Stimulated activated naive CD8-positive, alpha-beta T cell treated with anti-CD3 and anti-CD28 coated beads, Interleukin-15, amount 100 ng/mL, for 72 hours (primary cell): ENCODE measurements at regions not wholly inside any gene's neighbourhood (a gene's known extent, or its start where the extent isn't known, plus 50 kb on each side); places are given as distances from the start of the nearest gene placed in this dataset.

ENCODE experiments used
- ATAC-seq: fragments of 150-1000 bp; cut with Tn5 transposase; 2 replicates; pipeline ENCODE4 v1.10.0; 2021; ENCODE audit warnings: mild to moderate bottlenecking, moderate library complexity
- DNase-seq, 2 donors: peaks; one replicate each; pipeline ENCODE4 v3.0.0; 2021 to 2022
- H3K27ac Mint-ChIP-seq, 2 donors: one replicate each; pipeline ENCODE4 v1.8.0; 2022; ENCODE audit warnings: mild to moderate bottlenecking in 2 of 2, mixed read lengths in 2 of 2, moderate library complexity in 2 of 2
- H3K27me3 Mint-ChIP-seq: one replicate; pipeline ENCODE4 v1.8.0; 2022; ENCODE audit warnings: mixed read lengths
- H3K4me1 Mint-ChIP-seq: one replicate; pipeline ENCODE4 v1.8.0; 2022; ENCODE audit warnings: mild to moderate bottlenecking, mixed read lengths
- H3K4me3 Mint-ChIP-seq, 2 donors: one replicate each; pipeline ENCODE4 v1.8.0; 2022; ENCODE audit warnings: mild to moderate bottlenecking in 2 of 2, mixed read lengths in 2 of 2, moderate library complexity in 1 of 2
- H3K9me3 Mint-ChIP-seq, 2 donors: one replicate each; pipeline ENCODE4 v1.8.0; 2022; ENCODE audit warnings: mixed read lengths in 2 of 2

DNA sequence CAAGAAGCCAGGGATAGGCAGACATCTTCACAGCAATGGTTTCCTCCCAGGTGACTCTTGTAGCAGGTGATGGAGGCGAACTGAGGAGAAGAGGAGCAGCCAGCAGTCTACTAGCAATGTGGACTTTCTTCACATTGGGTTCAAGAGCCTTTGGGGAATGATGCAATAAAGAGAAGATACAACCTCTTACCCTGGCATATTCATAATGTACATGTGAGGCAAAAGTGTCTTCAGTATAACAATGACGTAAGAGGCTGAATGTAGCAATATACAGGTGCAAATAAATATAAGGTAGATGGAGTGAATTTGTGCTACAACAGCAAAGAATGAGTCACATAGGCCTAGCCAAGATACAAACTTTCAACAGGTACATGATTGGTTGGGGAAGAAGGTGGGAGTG lies 70.9 kb upstream of the SOX9 start:
- Mint-ChIP-seq H3K9me3 (peaks cover 4 to 11% of the 10 kb centered on the region in 2 donors), H3K4me1 (no peaks in the 10 kb centered on the region), H3K27ac (no peak overlapping the region), H3K27me3 (peaks cover 14% of the 10 kb centered on the region), H3K4me3 (no peak overlapping the region)
- no peak for DNase-seq
- ATAC-seq, result no peak

DNA sequence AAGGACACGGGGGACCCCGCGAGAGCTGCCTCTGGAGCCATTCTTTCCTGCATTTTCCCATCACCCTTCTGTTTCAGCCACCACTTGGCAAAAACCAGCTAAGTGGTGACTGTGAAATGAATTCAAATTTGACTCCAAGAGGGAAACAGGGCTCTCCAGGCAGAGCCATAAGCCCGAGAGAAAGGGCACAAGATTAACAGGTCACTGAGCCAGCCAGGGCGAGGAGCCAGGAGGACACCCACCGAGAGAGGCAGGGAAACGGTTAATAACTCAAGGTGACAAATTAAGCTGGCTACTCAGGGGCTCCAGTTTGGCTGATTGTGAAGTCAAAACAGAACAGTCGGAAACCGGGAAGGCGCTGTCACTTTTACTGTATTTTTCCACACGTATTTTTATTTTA lies 67.8 kb upstream of the SOX9 start:
- H3K4me3 Mint-ChIP-seq, result no peak overlapping the region
- no peak for ATAC-seq
- DNase-seq, result no peak
- H3K9me3 Mint-ChIP-seq, result peaks cover 4 to 11% of the 10 kb centered on the region in 2 donors
- no peak overlapping the region for H3K27ac Mint-ChIP-seq
- H3K27me3 Mint-ChIP-seq, result peaks cover 14% of the 10 kb centered on the region
- H3K4me1 Mint-ChIP-seq, result no peaks in the 10 kb centered on the region

DNA sequence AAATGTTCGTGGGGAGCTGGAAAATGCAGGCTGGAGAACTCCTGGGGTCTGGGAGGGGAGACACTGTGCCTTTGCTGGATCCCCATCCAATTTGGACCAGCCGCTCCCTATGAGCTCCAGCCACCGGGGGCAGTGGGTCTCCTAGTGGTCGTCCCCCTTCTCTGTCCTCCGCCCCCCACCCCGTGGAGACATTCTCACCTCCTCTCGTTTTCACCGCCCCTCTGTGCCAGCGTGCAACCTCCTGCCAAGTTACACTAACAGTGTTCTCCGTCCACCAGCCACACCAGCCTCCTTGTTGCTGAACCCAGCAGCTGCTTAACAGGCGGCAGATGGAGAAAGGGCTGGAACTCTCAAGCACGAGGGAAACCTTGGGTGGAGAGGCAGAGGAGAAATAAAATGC lies 67.4 kb upstream of the SOX9 start:
- peaks cover 4 to 11% of the 10 kb centered on the region in 2 donors for H3K9me3 Mint-ChIP-seq
- DNase-seq (no peak), ATAC-seq (no peak)
- H3K4me3 Mint-ChIP-seq, result no peak overlapping the region
- H3K27me3 Mint-ChIP-seq, result peaks cover 14% of the 10 kb centered on the region
- H3K27ac Mint-ChIP-seq, result no peak overlapping the region
- no peaks in the 10 kb centered on the region for H3K4me1 Mint-ChIP-seq

DNA sequence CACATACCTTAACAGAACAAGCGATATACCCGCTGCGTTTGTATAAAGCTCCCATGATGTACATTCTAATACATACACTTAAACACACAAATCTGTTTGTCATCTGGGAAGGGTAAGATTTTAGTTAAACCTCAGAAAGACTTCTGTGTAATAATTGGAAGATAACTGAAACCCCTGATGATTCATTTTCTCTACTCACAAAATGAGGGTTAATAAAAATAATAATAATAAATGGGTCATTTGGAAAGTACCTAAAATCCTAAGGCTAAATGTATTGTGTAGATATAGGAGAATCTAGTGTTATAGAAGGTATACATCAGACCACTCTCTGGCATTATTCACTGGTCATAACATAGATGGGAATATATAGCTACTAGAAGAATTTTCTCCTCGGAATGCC lies 64.7 kb upstream of the SOX9 start:
- Mint-ChIP-seq H3K9me3 (no peaks in the 10 kb centered on the region), H3K27ac (no peak overlapping the region), H3K27me3 (peaks cover 14% of the 10 kb centered on the region), H3K4me3 (no peak overlapping the region), H3K4me1 (no peaks in the 10 kb centered on the region)
- ATAC-seq (no peak), DNase-seq (no peak)

DNA sequence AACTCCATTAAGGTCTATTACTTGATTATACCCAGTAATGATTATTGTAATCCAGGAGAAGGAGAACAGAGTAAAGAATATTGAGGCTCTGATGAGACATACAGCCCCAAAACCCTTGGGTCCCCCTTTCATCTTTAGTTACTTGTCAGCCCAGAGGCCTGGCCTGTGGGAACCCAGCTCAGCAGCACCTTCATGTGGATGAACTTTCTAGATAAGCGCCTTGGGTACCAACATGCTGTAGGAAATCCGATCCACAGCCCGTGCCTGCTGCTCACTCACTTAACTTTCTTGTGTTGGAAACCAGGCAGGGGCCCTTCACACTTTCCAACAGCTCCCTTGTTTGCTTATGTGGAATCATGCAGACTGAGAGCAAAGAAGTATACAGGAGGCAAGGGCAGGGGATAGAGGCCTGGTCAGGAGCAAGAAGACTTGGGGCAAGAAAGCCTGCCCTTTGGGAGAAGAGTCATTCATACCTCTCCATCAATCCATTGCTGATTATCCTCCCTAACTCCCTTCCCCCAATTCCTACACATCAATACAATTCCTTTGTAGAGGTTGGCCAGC lies 64.0 kb upstream of the SOX9 start:
- ATAC-seq (no peak), DNase-seq (no peak)
- Mint-ChIP-seq H3K4me3 (no peak overlapping the region), H3K9me3 (no peaks in the 10 kb centered on the region), H3K27ac (no peak overlapping the region), H3K4me1 (no peaks in the 10 kb centered on the region), H3K27me3 (peaks cover 14% of the 10 kb centered on the region)

DNA sequence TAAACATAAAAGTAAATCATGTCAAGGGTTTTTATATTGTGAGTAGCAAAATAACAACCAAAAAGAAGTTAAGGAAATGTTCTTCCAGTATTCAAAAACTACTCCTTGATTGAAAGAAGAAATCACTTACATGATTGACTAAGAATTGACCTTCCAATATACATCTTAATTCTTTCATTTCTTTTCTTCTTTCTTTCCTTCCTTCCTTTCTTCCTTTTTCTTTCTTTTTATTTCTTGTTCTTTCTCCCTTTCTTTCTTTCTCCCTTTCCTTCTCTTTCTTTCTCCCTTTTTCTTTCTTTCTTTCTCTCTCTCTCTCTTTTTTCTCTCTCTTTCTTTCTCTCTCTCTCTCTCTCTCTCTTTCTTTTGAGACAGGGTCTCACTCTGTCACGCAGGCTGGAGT lies 60.7 kb upstream of the SOX9 start:
- Mint-ChIP-seq H3K4me1 (no peaks in the 10 kb centered on the region), H3K27me3 (no peaks in the 10 kb centered on the region), H3K4me3 (no peak overlapping the region), H3K27ac (no peak overlapping the region), H3K9me3 (no peaks in the 10 kb centered on the region)
- no peak for DNase-seq
- ATAC-seq, result no peak

DNA sequence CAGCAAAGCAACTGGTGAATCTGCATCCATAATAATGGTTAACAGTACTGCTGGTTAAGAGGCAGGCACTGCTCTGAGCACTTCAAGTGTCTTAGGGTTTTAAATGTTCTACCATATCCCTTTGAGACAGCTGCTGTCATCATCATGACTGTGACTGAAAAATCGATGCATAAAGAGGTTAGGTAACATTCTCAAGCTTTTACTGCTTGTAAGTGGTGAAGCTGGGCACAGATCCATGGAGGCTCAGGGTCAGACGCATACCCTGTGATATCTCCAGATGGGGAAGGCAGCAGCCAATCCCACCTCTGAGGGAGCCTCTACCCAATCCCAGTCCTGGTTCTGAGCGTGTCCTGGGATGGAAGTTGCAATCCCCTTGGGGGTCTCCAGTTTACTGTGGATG lies 57.6 kb upstream of the SOX9 start:
- Mint-ChIP-seq H3K27me3 (no peaks in the 10 kb centered on the region), H3K4me1 (no peaks in the 10 kb centered on the region), H3K27ac (no peak overlapping the region), H3K4me3 (no peak overlapping the region), H3K9me3 (peaks cover 12 to 22% of the 10 kb centered on the region in 2 donors)
- ATAC-seq, result no peak
- no peak for DNase-seq

DNA sequence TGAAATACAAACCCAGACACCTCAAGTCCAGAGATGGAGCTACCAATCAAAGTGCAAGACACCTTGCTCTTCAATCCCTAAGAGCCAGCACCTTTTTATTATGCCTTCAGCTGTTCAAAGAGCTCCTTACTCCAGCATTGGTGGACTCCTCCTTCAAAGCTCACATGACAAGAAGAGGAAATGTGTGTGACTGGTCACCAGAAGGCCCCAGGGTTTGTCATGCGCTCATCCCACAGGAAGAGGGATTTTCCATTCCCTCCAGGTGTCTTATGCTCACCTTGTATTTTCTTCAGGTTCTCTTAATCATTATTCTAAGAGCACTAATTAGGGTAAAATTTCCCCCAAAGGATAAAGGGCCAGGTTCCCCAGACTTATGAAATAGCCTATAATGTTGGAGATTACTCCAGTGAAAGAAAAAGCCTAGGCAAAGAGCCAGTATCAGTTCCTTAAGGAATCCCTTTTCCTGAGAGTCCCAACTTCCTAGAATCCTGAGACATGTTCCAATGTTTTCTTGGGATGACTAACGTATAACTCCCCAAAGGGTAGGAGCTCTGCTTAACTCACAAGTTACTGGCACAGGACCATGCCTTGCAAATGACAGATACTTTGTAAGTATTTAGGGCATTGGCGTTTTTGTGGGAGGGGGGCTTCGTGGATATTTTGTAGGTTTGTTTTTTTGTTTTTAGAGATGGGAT lies 56.9 kb upstream of the SOX9 start:
- peaks cover 12 to 22% of the 10 kb centered on the region in 2 donors for H3K9me3 Mint-ChIP-seq
- H3K27me3 Mint-ChIP-seq, result no peaks in the 10 kb centered on the region
- no peak overlapping the region for H3K4me3 Mint-ChIP-seq
- ATAC-seq (no peak), DNase-seq (no peak)
- H3K4me1 Mint-ChIP-seq, result no peaks in the 10 kb centered on the region
- H3K27ac Mint-ChIP-seq, result no peak overlapping the region

DNA sequence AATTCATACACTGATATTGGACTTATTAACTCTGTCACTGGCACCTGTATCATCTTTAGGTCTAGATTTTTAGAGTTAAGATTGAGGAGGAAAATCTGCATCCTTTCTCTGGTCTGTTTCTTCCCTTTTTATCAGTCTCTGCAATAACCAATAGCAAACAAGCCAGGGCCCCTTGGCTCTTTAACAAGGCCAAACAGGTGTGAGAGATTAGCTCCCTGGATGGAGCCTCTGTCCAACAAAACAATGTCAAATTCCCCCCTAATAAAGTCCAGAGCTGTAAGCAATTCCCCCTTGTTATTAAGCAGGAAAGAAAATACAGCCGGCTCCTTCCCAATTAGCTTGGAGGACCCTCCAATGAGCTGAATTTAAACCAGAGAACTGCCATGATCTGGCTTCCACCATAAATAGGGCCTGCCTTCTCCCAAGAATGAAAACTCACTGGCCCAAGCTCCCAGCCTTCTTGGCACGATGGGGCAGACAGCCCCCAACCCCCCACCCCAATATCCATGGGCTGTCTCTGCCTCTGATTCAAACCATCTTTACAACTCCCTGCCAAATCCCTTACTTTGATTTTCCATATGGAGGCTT lies 56.1 kb upstream of the SOX9 start:
- no peaks in the 10 kb centered on the region for H3K27me3 Mint-ChIP-seq
- H3K9me3 Mint-ChIP-seq, result peaks cover 12 to 22% of the 10 kb centered on the region in 2 donors
- H3K4me3 Mint-ChIP-seq, result no peak overlapping the region
- no peak overlapping the region for H3K27ac Mint-ChIP-seq
- DNase-seq (no peak), ATAC-seq (no peak)
- H3K4me1 Mint-ChIP-seq, result no peaks in the 10 kb centered on the region

DNA sequence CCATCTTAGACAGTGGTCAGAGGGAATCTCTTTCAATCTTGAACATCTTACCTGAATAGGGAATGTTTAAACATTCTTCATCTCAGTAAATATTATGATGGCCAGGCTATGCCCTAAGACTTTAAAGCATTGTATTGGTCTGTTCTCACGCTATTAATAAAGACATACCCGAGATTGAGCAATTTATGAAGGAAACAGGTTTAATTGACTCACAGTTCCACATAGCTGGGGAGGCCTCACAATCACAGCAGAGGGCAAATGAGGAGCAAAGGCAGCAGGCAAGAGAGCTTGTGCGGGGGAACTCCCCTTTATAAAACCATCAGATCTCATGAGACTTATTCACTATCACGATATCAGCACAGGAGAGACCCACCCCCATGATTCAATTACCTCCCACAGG lies 55.3 kb upstream of the SOX9 start:
- H3K27me3 Mint-ChIP-seq, result no peaks in the 10 kb centered on the region
- no peak overlapping the region for H3K27ac Mint-ChIP-seq
- H3K9me3 Mint-ChIP-seq, result peaks cover 12 to 22% of the 10 kb centered on the region in 2 donors
- DNase-seq, result no peak
- H3K4me1 Mint-ChIP-seq, result no peaks in the 10 kb centered on the region
- no peak overlapping the region for H3K4me3 Mint-ChIP-seq
- no peak for ATAC-seq

DNA sequence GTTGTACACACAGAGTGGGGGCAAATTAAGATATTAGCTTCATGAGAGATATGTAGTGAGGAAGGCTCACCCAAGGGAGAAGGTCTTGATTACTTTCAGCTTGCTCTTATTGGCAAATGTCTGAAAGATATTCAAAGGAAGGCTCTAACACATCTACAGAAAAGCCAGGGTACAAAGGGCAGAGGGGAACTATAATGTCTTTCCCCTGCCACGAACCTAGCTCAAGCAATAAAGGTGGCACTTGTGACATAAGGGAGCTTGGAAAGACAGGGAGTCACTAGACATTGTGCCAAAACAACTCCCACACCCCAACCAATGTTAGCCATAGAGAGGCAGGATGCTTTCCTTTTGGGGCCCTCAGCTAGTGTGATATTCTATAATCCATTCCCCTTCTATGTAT lies 52.2 kb upstream of the SOX9 start:
- Mint-ChIP-seq H3K27ac (no peak overlapping the region), H3K4me3 (no peak overlapping the region)

DNA sequence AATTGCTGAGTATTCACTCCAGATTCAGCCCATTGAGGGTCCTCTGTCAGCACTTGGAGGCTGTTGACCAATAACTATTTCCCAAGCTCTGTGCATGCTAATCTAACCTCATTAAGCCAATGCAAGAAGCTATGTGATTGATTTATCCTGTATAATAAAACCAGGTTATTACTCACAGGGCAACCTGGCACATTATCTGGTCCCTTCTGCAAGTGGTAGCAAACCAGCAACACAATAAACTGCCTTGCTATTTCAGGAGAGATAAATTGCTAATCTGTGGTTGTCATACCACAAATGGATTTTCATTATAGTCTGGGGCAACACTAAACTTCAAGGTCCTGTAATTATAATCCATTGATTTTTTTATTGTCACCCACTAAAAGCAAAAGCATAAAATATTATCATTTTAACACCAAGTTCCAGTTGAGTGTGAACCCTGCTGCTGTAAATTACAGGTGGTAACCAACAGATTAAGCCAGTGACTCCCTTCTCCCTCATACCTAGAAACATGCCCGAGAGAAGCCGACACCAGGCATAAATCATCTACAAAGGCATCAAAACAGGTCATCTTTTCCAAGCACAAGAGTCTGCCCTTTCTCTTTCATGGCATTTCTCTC lies 51.1 kb upstream of the SOX9 start:
- Mint-ChIP-seq H3K27ac (no peak overlapping the region), H3K4me1 (no peaks in the 10 kb centered on the region), H3K27me3 (no peaks in the 10 kb centered on the region), H3K4me3 (no peak overlapping the region), H3K9me3 (peaks cover 12 to 22% of the 10 kb centered on the region in 2 donors)
- DNase-seq (no peak), ATAC-seq (no peak)

More for the DNA sequence above, 52.2 kb upstream of the SOX9 start:
- ATAC-seq (no peak), DNase-seq (no peak)
- H3K27me3 Mint-ChIP-seq, result no peaks in the 10 kb centered on the region
- H3K4me1 Mint-ChIP-seq, result no peaks in the 10 kb centered on the region
- H3K9me3 Mint-ChIP-seq, result peaks cover 12 to 22% of the 10 kb centered on the region in 2 donors
